Kasumi-1 (cell line): ENCODE measurements at regions not wholly inside any gene's neighbourhood (a gene's known extent, or its start where the extent isn't known, plus 50 kb on each side); places are given as distances from the start of the nearest gene placed in this dataset.

Source experiments
- DNase-seq, 2 experiments: peaks; one replicate each; lab custom pipeline; 2025; lab: John Stamatoyannopoulos, UW

GRCh38 chr2:123935405-123935804 is 89.7 kb upstream of the CNTNAP5 start:
- no peak for DNase-seq

GRCh38 chr2:123953846-123954245 is 71.2 kb upstream of the CNTNAP5 start:
- DNase-seq, result peak; percentile 16 to 21

GRCh38 chr2:123958011-123958410 is 67.1 kb upstream of the CNTNAP5 start:
- DNase-seq, result no peak

- no peak for DNase-seq
These were observed 63.5 kb upstream of the CNTNAP5 start for GRCh38 chr2:123961576-123961975.

- DNase-seq, result no peak
These were observed 53.3 kb upstream of the CNTNAP5 start for GRCh38 chr2:123971564-123972318.
